LNCaP clone FGC (cell line): ENCODE measurements at regions not wholly inside any gene's neighbourhood (a gene's known extent, or its start where the extent isn't known, plus 50 kb on each side); places are given as distances from the start of the nearest gene placed in this dataset.

ENCODE experiments used
- DNase-seq: peaks from one replicate; pipeline ENCODE4 v3.0.0-alpha.2; 2011; ENCODE audit warnings: low read depth
- H3K4me3 ChIP-seq: 2 replicates; pipeline ENCODE4 v1.5.1; 2011; ENCODE audit warnings: mild to moderate bottlenecking, low read depth, low read length, control low read depth
- TF ChIP-seq, protein P1 (sequence below): IDR thresholded peaks from 2 replicates; pipeline ENCODE4 v1.5.1; 2012; ENCODE audit warnings: mild to moderate bottlenecking; ENCODE audit not compliant: control insufficient read depth, insufficient read depth; ENCODE audit errors: extremely low read depth

- no peak for DNase-seq
- H3K4me3 ChIP-seq: no peak overlapping the region
- TF ChIP-seq, protein P1, sequence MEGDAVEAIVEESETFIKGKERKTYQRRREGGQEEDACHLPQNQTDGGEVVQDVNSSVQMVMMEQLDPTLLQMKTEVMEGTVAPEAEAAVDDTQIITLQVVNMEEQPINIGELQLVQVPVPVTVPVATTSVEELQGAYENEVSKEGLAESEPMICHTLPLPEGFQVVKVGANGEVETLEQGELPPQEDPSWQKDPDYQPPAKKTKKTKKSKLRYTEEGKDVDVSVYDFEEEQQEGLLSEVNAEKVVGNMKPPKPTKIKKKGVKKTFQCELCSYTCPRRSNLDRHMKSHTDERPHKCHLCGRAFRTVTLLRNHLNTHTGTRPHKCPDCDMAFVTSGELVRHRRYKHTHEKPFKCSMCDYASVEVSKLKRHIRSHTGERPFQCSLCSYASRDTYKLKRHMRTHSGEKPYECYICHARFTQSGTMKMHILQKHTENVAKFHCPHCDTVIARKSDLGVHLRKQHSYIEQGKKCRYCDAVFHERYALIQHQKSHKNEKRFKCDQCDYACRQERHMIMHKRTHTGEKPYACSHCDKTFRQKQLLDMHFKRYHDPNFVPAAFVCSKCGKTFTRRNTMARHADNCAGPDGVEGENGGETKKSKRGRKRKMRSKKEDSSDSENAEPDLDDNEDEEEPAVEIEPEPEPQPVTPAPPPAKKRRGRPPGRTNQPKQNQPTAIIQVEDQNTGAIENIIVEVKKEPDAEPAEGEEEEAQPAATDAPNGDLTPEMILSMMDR: no peak
Observed at GRCh38 chr3:132241776-132242514, 75.3 kb upstream of the ACP3 start.

- no peak overlapping the region for H3K4me3 ChIP-seq
- DNase-seq: no peak
Observed at GRCh38 chr3:132242790-132243189, 74.4 kb upstream of the ACP3 start.

GRCh38 chr3:132245552-132246142 lies 71.6 kb upstream of the ACP3 start:
- H3K4me3 ChIP-seq: no peak overlapping the region
- DNase-seq: no peak

More at GRCh38 chr3:132242790-132243189, 74.4 kb upstream of the ACP3 start:
- TF ChIP-seq, protein P1: no peak

GRCh38 chr3:132246212-132246611 lies 71.0 kb upstream of the ACP3 start:
- no peak for DNase-seq
- TF ChIP-seq, protein P1: no peak

More at GRCh38 chr3:132245552-132246142, 71.6 kb upstream of the ACP3 start:
- TF ChIP-seq, protein P1: no peak

GRCh38 chr3:132247211-132247610 lies 70.0 kb upstream of the ACP3 start:
- TF ChIP-seq, protein P1: no peak
- H3K4me3 ChIP-seq: no peak overlapping the region
- no peak for DNase-seq

More at GRCh38 chr3:132246212-132246611, 71.0 kb upstream of the ACP3 start:
- no peak overlapping the region for H3K4me3 ChIP-seq

- no peak overlapping the region for H3K4me3 ChIP-seq
- TF ChIP-seq, protein P1: no peak
- DNase-seq: peak; percentile 70
Observed at GRCh38 chr3:132248490-132248889, 68.7 kb upstream of the ACP3 start.
